AG04450 (cell line): ENCODE measurements at regions not wholly inside any gene's neighbourhood (a gene's known extent, or its start where the extent isn't known, plus 50 kb on each side); places are given as distances from the start of the nearest gene placed in this dataset.

Experiments
- CTCF ChIA-PET: fragments of 300-600, 350-600 bp; formaldehyde crosslinking; extraction: SDS; loops from one replicate; lab custom pipeline; 2022; ENCODE audit warnings: antibody characterized with exemption, inconsistent platforms; lab: Charles Lee
- POLR2A ChIA-PET: fragments of 350-600 bp; formaldehyde crosslinking; extraction: SDS; loops from one replicate; lab custom pipeline; 2021; ENCODE audit warnings: antibody characterized with exemption, inconsistent platforms; lab: Yijun Ruan, JAX
- DNase-seq: peaks from one replicate; pipeline ENCODE4 v3.0.0-alpha.2; 2011; ENCODE audit warnings: low read depth, low spot score
- H3K27ac ChIP-seq: one replicate; pipeline ENCODE4 v1.5.1; 2012; ENCODE audit warnings: low read depth, low read length, control low read depth
- H3K27me3 ChIP-seq: one replicate; pipeline ENCODE4 v1.6.0; 2012; ENCODE audit warnings: low read length; ENCODE audit not compliant: control insufficient read depth, insufficient read depth
- H3K4me3 ChIP-seq: 2 replicates; pipeline ENCODE4 v1.5.1; 2011; ENCODE audit warnings: mild to moderate bottlenecking, low read depth, low read length, control low read depth
- H3K9me3 ChIP-seq: 2 replicates; pipeline ENCODE4 v1.5.1; 2012; ENCODE audit warnings: low read length; ENCODE audit not compliant: control insufficient read depth, insufficient read depth
- CTCF ChIP-seq: IDR thresholded peaks from 2 replicates; pipeline ENCODE4 v1.5.1; 2011; ENCODE audit warnings: low read depth, low read length, control low read depth, inconsistent platforms

- DNase-seq = no peak
- no peaks in the 10 kb centered on the region for H3K9me3 ChIP-seq
- H3K27me3 ChIP-seq = no peaks in the 10 kb centered on the region
- H3K27ac ChIP-seq = no peak overlapping the region
- ChIA-PET POLR2A (no interaction called here), CTCF (no interaction called here)
- TF ChIP-seq CTCF = no peak
- no peak overlapping the region for H3K4me3 ChIP-seq
Measured at GRCh38 chr12:89923091-89923490, 214.5 kb upstream of the ATP2B1 start.

- Histone ChIP-seq H3K9me3 (no peaks in the 10 kb centered on the region), H3K27me3 (no peaks in the 10 kb centered on the region), H3K27ac (no peak overlapping the region), H3K4me3 (no peak overlapping the region)
- ChIA-PET CTCF (no interaction called here), POLR2A (no interaction called here)
- no peak for DNase-seq
- TF ChIP-seq CTCF = no peak
Measured at GRCh38 chr12:89920866-89921265, 212.2 kb upstream of the ATP2B1 start.

GRCh38 chr12:89919241-89919906 lies 210.7 kb upstream of the ATP2B1 start:
- ChIA-PET CTCF (no interaction called here), POLR2A (no interaction called here)
- no peak for TF ChIP-seq CTCF
- DNase-seq = no peak
- Histone ChIP-seq H3K27me3 (no peaks in the 10 kb centered on the region), H3K4me3 (no peak overlapping the region), H3K9me3 (no peaks in the 10 kb centered on the region), H3K27ac (no peak overlapping the region)

- no peak for DNase-seq
- Histone ChIP-seq H3K9me3 (no peaks in the 10 kb centered on the region), H3K27me3 (no peaks in the 10 kb centered on the region), H3K4me3 (no peak overlapping the region), H3K27ac (no peak overlapping the region)
- no peak for TF ChIP-seq CTCF
- ChIA-PET CTCF (no interaction called here), POLR2A (no interaction called here)
Measured at GRCh38 chr12:89918172-89918846, 209.7 kb upstream of the ATP2B1 start.

- Histone ChIP-seq H3K4me3 (no peak overlapping the region), H3K27me3 (no peaks in the 10 kb centered on the region), H3K27ac (no peak overlapping the region), H3K9me3 (no peaks in the 10 kb centered on the region)
- ChIA-PET POLR2A (no interaction called here), CTCF (no interaction called here)
- no peak for TF ChIP-seq CTCF
- no peak for DNase-seq
Measured at GRCh38 chr12:89909753-89910152, 201.1 kb upstream of the ATP2B1 start.
